ENCODE measurements at regions not wholly inside any gene's neighbourhood (a gene's known extent, or its start where the extent isn't known, plus 50 kb on each side); places are given as distances from the start of the nearest gene placed in this dataset.

- Histone ChIP-seq H4K20me1 (replicated peaks; ENCODE audit: control insufficient read depth, insufficient read depth, low read length) (no peaks in the 10 kb centered on the region), H3K79me2 (ENCODE audit: control insufficient read depth, insufficient read depth, low read length) (no peaks in the 10 kb centered on the region), H3K9ac (ENCODE audit: insufficient read depth in 1 of 2, low read depth in 2 of 2, low read length in 2 of 2) (no peak overlapping the region), H3K27ac (ENCODE audit: extremely low read depth, low read depth, low read length) (no peak overlapping the region), H3K4me3 (no peak overlapping the region), H3K4me2 (ENCODE audit: insufficient read depth, low read length) (no peak overlapping the region), H3K36me3 (ENCODE audit: control insufficient read depth, insufficient read depth, low read length) (no peaks in the 10 kb centered on the region), H2AFZ (ENCODE audit: low read depth, low read length) (no peak overlapping the region), H3K4me1 (replicated peaks in 1 of 2; ENCODE audit: control insufficient read depth in 2 of 2, insufficient read depth in 2 of 2, low read length in 2 of 2) (no peaks in the 10 kb centered on the region), H3K9me3 (replicated peaks; ENCODE audit: control insufficient read depth, insufficient read depth, low read depth, low read length) (no peaks in the 10 kb centered on the region), H3K9me1 (ENCODE audit: control insufficient read depth, insufficient read depth, low read length) (no peaks in the 10 kb centered on the region), H3K27me3 (ENCODE audit: control insufficient read depth in 2 of 2, insufficient read depth in 2 of 2, low read length in 2 of 2) (no peaks in the 10 kb centered on the region)
- no peak for DNase-seq (ENCODE audit: extremely low read depth in 1 of 4, low spot score in 3 of 4)
- ATAC-seq = no peak
- FAIRE-seq = no peak
- POLR2A ChIA-PET = no interaction called here
- intact Hi-C loops (cut with micrococcal nuclease) = no loop called here
- CTCF ChIA-PET (ENCODE audit: low intra/inter-chr PET ratio) = no interaction called here
- TF ChIP-seq HOXB6 (CRISPR knock-in tag; IDR thresholded peaks at IDR 0.05; ENCODE audit: borderline replicate concordance) (no peak), BRD4 (IDR thresholded peaks at IDR 0.05) (no peak)
- WGBS (ENCODE audit: insufficient coverage, low coverage, missing lambda C conversion rate) = 0% methylated on average over 3 of the region's 3 CpGs
- no TSS peak for BruUV-seq (replicated peaks)
- in situ Hi-C loops (cut with MboI) = no loop called here
These were observed 797.2 kb downstream of the SATB2 start for GRCh38 chr2:198660501-198660900.

GRCh38 chr2:198659096-198659870 lies 798.5 kb downstream of the SATB2 start:
- H3K4me3 ChIP-seq = no peak overlapping the region
- H4K20me1 ChIP-seq (replicated peaks; ENCODE audit: control insufficient read depth, insufficient read depth, low read length) = no peaks in the 10 kb centered on the region
- H3K9me1 ChIP-seq (ENCODE audit: control insufficient read depth, insufficient read depth, low read length) = no peaks in the 10 kb centered on the region
- POLR2A ChIA-PET = interaction anchor here (0.6 kb wide), 1 partner anchor 814 kb away, joined by 3 read pairs; no protein-coding TSS in a partner anchor
- H3K4me2 ChIP-seq (ENCODE audit: insufficient read depth, low read length) = no peak overlapping the region
- no TSS peak for BruUV-seq (replicated peaks)
- no peaks in the 10 kb centered on the region for H3K4me1 ChIP-seq (replicated peaks in 1 of 2; ENCODE audit: control insufficient read depth in 2 of 2, insufficient read depth in 2 of 2, low read length in 2 of 2)
- no peaks in the 10 kb centered on the region for H3K9me3 ChIP-seq (replicated peaks; ENCODE audit: control insufficient read depth, insufficient read depth, low read depth, low read length)
- 2% methylated on average over 5 of the region's 5 CpGs for WGBS (ENCODE audit: insufficient coverage, low coverage, missing lambda C conversion rate)
- in situ Hi-C loops (cut with MboI) = no loop called here
- intact Hi-C loops (cut with micrococcal nuclease) = no loop called here
- DNase-seq (ENCODE audit: extremely low read depth in 1 of 4, low spot score in 3 of 4) = no peak
- no peaks in the 10 kb centered on the region for H3K36me3 ChIP-seq (ENCODE audit: control insufficient read depth, insufficient read depth, low read length)
- no peak for ATAC-seq
- CTCF ChIA-PET (ENCODE audit: low intra/inter-chr PET ratio) = no interaction called here
- no peaks in the 10 kb centered on the region for H3K27me3 ChIP-seq (ENCODE audit: control insufficient read depth in 2 of 2, insufficient read depth in 2 of 2, low read length in 2 of 2)
- H3K9ac ChIP-seq (ENCODE audit: insufficient read depth in 1 of 2, low read depth in 2 of 2, low read length in 2 of 2) = no peak overlapping the region
- no peak for FAIRE-seq
- no peak overlapping the region for H2AFZ ChIP-seq (ENCODE audit: low read depth, low read length)
- H3K27ac ChIP-seq (ENCODE audit: extremely low read depth, low read depth, low read length) = no peak overlapping the region
- H3K79me2 ChIP-seq (ENCODE audit: control insufficient read depth, insufficient read depth, low read length) = no peaks in the 10 kb centered on the region
- TF ChIP-seq NFE2L1 (tag; IDR thresholded peaks at IDR 0.05; ENCODE audit: borderline replicate concordance, low read depth) = no peak
- TF ChIP-seq NRF1 (conservative IDR thresholded peaks at IDR 0.05 in 1 of 2, IDR thresholded peaks at IDR 0.05 in 1 of 2) = no peak
- TF ChIP-seq ZNF3 (CRISPR knock-in tag; IDR thresholded peaks at IDR 0.05) = no peak
- no peak for TF ChIP-seq RNF2 (IDR thresholded peaks at IDR 0.05)
- no peak for TF ChIP-seq MIER1 (IDR thresholded peaks at IDR 0.05; ENCODE audit: low read depth)
- TF ChIP-seq MTF1 (CRISPR knock-in tag; IDR thresholded peaks at IDR 0.05; ENCODE audit: borderline replicate concordance) = no peak
- TF ChIP-seq ATF4 (CRISPR knock-in tag; IDR thresholded peaks at IDR 0.05) = no peak
- TF ChIP-seq HMGN3 (IDR thresholded peaks at IDR 0.05; ENCODE audit: borderline replicate concordance, extremely low read depth, insufficient read length, low read depth, low read length) = no peak
- TF ChIP-seq ZNF395 (CRISPR knock-in tag; IDR thresholded peaks at IDR 0.05) = no peak
- no peak for TF ChIP-seq ZNF668 (CRISPR knock-in tag; IDR thresholded peaks at IDR 0.05)
